ENCODE measurements at regions not wholly inside any gene's neighbourhood (a gene's known extent, or its start where the extent isn't known, plus 50 kb on each side); places are given as distances from the start of the nearest gene placed in this dataset.

- Mint-ChIP-seq H3K9me3 (no peaks in the 10 kb centered on the region), H3K4me1 (no peaks in the 10 kb centered on the region), H3K4me3 (no peak overlapping the region), H3K36me3 (no peaks in the 10 kb centered on the region), H3K27me3 (peaks cover 8% of the 10 kb centered on the region), H3K27ac (no peak overlapping the region)
- no peak for DNase-seq
- CTCF ChIA-PET = no interaction called here
Observed at GRCh38 chr10:80697926-80698325, 160.2 kb downstream of the SH2D4B start.

GRCh38 chr10:80699602-80700039, 161.9 kb downstream of the SH2D4B start:
- peak; percentile 80 for DNase-seq
- Mint-ChIP-seq H3K9me3 (no peaks in the 10 kb centered on the region), H3K27ac (no peak overlapping the region), H3K36me3 (no peaks in the 10 kb centered on the region), H3K4me3 (no peak overlapping the region), H3K27me3 (peaks cover 12% of the 10 kb centered on the region), H3K4me1 (no peaks in the 10 kb centered on the region)
- CTCF ChIA-PET = interaction anchor here (0.6 to 2.5 kb wide), 16 partner anchors 9 to 480 kb away, joined by 3 to 27 read pairs (median 4); no protein-coding TSS in a partner anchor

DNA sequence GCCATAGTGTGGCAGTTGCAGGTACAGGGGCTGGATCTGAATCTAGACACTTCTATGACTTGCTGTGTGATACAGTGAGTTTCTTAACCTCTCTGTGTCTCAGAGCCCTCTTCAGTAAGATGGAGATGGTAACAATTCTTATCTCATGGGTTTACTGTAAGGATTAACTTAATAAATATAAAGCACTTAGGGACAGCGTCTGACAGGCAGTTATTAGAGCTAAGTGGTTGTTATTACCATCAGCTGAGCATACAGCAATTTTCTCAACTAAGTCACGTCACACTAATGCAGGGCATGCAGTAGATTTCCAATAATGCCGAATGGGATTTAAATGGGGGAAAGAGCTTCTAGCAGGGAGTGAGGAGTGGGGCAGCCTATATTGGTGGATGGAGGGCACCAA, 162.6 kb downstream of the SH2D4B start:
- no peak overlapping the region for H3K27ac Mint-ChIP-seq
- no peak overlapping the region for H3K4me3 Mint-ChIP-seq
- no peaks in the 10 kb centered on the region for H3K36me3 Mint-ChIP-seq
- H3K9me3 Mint-ChIP-seq = no peaks in the 10 kb centered on the region
- no peak for DNase-seq
- CTCF ChIA-PET = interaction anchor here (0.6 to 2.5 kb wide), 13 partner anchors 8 to 480 kb away, joined by 3 to 27 read pairs (median 5); no protein-coding TSS in a partner anchor
- peaks cover 12% of the 10 kb centered on the region for H3K27me3 Mint-ChIP-seq
- H3K4me1 Mint-ChIP-seq = no peaks in the 10 kb centered on the region

GRCh38 chr10:80700760-80701444, 163.2 kb downstream of the SH2D4B start:
- Mint-ChIP-seq H3K27ac (no peak overlapping the region), H3K27me3 (peaks cover 12% of the 10 kb centered on the region), H3K4me3 (no peak overlapping the region), H3K36me3 (no peaks in the 10 kb centered on the region), H3K4me1 (no peaks in the 10 kb centered on the region), H3K9me3 (no peaks in the 10 kb centered on the region)
- CTCF ChIA-PET = interaction anchor here (0.9 to 2.5 kb wide), 9 partner anchors 7 to 479 kb away, joined by 3 to 27 read pairs (median 5); no protein-coding TSS in a partner anchor
- no peak for DNase-seq

DNA sequence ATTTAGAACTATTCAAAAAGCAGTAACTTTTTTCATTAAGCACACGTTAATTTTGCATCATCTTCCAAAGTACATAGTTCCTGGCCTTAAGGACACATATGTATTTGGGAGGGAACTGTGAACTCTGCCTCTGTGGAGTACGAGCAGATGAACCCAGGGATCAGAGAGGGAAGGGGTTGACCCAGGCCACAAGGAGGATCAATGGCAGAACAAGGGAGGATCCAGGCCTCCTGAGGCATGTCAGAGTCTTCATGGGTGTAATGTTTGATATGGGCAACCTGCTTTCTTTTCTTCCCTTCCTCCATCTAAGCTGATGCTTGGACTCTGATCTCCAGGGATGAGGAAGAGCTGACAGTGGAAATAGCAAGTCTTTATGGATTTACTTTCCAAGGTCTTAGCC, 164.0 kb downstream of the SH2D4B start:
- no peak overlapping the region for H3K27ac Mint-ChIP-seq
- no peaks in the 10 kb centered on the region for H3K9me3 Mint-ChIP-seq

DNA sequence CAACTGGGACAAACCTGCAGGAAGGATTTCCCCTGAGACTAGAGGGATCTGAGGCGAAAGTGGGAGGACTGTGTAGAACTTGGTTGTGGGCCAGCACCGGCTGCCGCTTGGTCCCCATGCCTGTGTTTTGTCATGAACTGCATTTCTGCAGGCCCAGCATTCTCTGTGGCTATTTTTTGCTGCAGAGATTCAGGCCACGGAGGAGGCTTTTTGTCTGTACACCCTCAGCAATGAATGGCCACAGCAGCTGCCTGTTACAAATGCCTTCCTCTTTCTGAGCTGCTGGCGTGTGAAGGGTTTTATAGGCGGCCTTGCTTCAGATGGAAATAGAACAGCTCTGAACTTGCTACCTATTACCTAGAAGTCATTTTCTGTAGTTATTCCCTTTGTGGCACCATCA, 164.4 kb downstream of the SH2D4B start:
- no peak for DNase-seq
- Mint-ChIP-seq H3K36me3 (no peaks in the 10 kb centered on the region), H3K9me3 (no peaks in the 10 kb centered on the region), H3K27me3 (peaks cover 12% of the 10 kb centered on the region), H3K4me3 (no peak overlapping the region), H3K4me1 (no peaks in the 10 kb centered on the region), H3K27ac (no peak overlapping the region)
- CTCF ChIA-PET = interaction anchor here (0.8 to 1.3 kb wide), 3 partner anchors 39 to 317 kb away, joined by 3 read pairs; no protein-coding TSS in a partner anchor

More for the DNA sequence above, 164.0 kb downstream of the SH2D4B start:
- Mint-ChIP-seq H3K36me3 (no peaks in the 10 kb centered on the region), H3K4me3 (no peak overlapping the region), H3K4me1 (no peaks in the 10 kb centered on the region), H3K27me3 (peaks cover 12% of the 10 kb centered on the region)
- no peak for DNase-seq
- CTCF ChIA-PET = interaction anchor here (1.1 to 1.3 kb wide), 2 partner anchors 222 to 317 kb away, joined by 3 read pairs; no protein-coding TSS in a partner anchor

- Mint-ChIP-seq H3K27ac (no peak overlapping the region), H3K4me1 (no peaks in the 10 kb centered on the region), H3K36me3 (no peaks in the 10 kb centered on the region), H3K27me3 (peaks cover 9% of the 10 kb centered on the region), H3K4me3 (no peak overlapping the region), H3K9me3 (no peaks in the 10 kb centered on the region)
- no peak for DNase-seq
- CTCF ChIA-PET = interaction anchor here (1.7 kb wide), 1 partner anchor 41 kb away, joined by 5 read pairs; no protein-coding TSS in a partner anchor
Observed at GRCh38 chr10:80705899-80706298, 168.2 kb downstream of the SH2D4B start.

DNA sequence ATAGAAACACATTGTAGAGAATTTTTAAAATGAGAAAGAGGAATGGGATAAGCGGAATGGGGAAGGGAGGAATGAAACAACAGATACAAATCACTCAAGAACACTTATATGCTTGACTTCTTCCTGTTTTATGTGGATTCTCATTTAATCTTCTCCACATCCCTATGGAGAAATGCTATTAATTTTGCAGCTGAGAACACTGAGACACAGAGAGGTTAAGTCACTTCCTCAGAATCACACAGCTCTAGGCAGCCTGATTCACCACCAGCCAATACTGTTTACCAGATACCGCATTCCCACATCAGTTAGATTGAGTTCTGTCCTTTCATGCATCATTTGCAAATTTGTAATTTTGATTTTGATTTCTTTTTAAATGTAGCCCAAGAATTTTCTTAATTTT, 170.5 kb downstream of the SH2D4B start:
- H3K27me3 Mint-ChIP-seq = peaks cover 5% of the 10 kb centered on the region
- H3K9me3 Mint-ChIP-seq = no peaks in the 10 kb centered on the region
- no peak overlapping the region for H3K27ac Mint-ChIP-seq
- H3K36me3 Mint-ChIP-seq = no peaks in the 10 kb centered on the region
- H3K4me3 Mint-ChIP-seq = no peak overlapping the region
- H3K4me1 Mint-ChIP-seq = no peaks in the 10 kb centered on the region
- CTCF ChIA-PET = interaction anchor here (0.9 kb wide), 1 partner anchor 8 kb away, joined by 5 read pairs; no protein-coding TSS in a partner anchor
- DNase-seq = no peak

- no peak for DNase-seq
- Mint-ChIP-seq H3K9me3 (no peaks in the 10 kb centered on the region), H3K27me3 (peaks cover 8% of the 10 kb centered on the region), H3K4me1 (no peaks in the 10 kb centered on the region), H3K4me3 (no peak overlapping the region), H3K27ac (no peak overlapping the region), H3K36me3 (no peaks in the 10 kb centered on the region)
- CTCF ChIA-PET = interaction anchor here (0.9 kb wide), 1 partner anchor 9 kb away, joined by 5 read pairs; no protein-coding TSS in a partner anchor
Observed at GRCh38 chr10:80708808-80709207, 171.1 kb downstream of the SH2D4B start.

GRCh38 chr10:80709866-80710265, 172.2 kb downstream of the SH2D4B start:
- CTCF ChIA-PET = no interaction called here
- Mint-ChIP-seq H3K27me3 (peaks cover 8% of the 10 kb centered on the region), H3K4me1 (no peaks in the 10 kb centered on the region), H3K36me3 (no peaks in the 10 kb centered on the region), H3K27ac (no peak overlapping the region), H3K4me3 (no peak overlapping the region), H3K9me3 (no peaks in the 10 kb centered on the region)
- DNase-seq = no peak

- CTCF ChIA-PET = interaction anchor here (1.3 kb wide), 1 partner anchor 14 kb away, joined by 3 read pairs; no protein-coding TSS in a partner anchor
- Mint-ChIP-seq H3K27ac (no peak overlapping the region), H3K27me3 (peaks cover 8% of the 10 kb centered on the region), H3K9me3 (no peaks in the 10 kb centered on the region), H3K4me1 (no peaks in the 10 kb centered on the region), H3K4me3 (no peak overlapping the region), H3K36me3 (no peaks in the 10 kb centered on the region)
- no peak for DNase-seq
Observed at GRCh38 chr10:80713398-80713928, 175.8 kb downstream of the SH2D4B start.

DNA sequence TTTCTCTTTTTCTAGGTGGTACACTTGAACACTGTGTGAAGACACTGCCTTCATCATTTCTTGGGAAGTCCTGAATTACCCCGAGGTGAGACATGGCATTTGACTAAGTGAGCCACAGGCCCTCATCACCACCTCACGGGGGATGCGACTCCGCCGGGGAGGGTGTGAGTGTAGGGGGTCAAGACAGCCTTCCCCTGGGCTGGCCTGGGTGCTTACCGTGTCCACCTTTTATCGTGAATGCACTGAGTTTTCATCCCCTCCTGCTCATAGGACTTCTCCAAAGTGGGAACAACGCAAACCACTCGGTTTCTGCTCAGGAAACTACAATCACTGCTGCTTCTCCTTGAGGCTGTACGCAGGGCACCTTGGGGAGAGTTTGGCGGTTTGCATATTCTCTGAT, 176.9 kb downstream of the SH2D4B start:
- H3K36me3 Mint-ChIP-seq = no peaks in the 10 kb centered on the region
- no peaks in the 10 kb centered on the region for H3K4me1 Mint-ChIP-seq
- H3K27ac Mint-ChIP-seq = no peak overlapping the region
- H3K27me3 Mint-ChIP-seq = peaks cover 8% of the 10 kb centered on the region
- CTCF ChIA-PET = no interaction called here
- H3K4me3 Mint-ChIP-seq = no peak overlapping the region
- no peaks in the 10 kb centered on the region for H3K9me3 Mint-ChIP-seq
- no peak for DNase-seq

- CTCF ChIA-PET = interaction anchor here (1.0 kb wide), 2 partner anchors 18 to 206 kb away, joined by 3 read pairs; no protein-coding TSS in a partner anchor
- Mint-ChIP-seq H3K36me3 (no peaks in the 10 kb centered on the region), H3K27ac (no peak overlapping the region), H3K4me1 (no peaks in the 10 kb centered on the region), H3K9me3 (no peaks in the 10 kb centered on the region), H3K4me3 (no peak overlapping the region), H3K27me3 (peaks cover 4% of the 10 kb centered on the region)
- no peak for DNase-seq
Observed at GRCh38 chr10:80718024-80718423, 180.3 kb downstream of the SH2D4B start.

DNA sequence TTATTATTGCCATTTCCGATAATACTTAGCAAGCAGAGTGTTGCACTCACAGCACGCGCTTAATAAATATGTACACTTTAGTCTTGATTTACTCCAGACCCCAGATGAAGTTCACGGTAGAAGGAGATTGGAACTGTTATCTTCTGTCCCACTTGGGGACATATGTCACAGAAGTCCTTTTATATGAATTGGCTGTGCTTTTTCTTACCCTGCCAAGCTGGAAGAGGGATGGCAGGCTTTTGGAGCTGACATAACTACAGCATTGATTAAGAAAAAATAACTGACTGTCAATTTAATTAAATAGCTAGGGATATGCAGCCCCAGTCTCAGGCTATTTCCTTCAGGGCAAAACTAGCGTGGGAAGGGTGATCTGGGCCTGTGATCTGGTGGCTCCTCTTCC, 182.2 kb downstream of the SH2D4B start:
- Mint-ChIP-seq H3K27ac (no peak overlapping the region), H3K4me3 (no peak overlapping the region), H3K9me3 (no peaks in the 10 kb centered on the region), H3K36me3 (no peaks in the 10 kb centered on the region), H3K4me1 (no peaks in the 10 kb centered on the region), H3K27me3 (no peaks in the 10 kb centered on the region)
- CTCF ChIA-PET = no interaction called here
- DNase-seq = no peak

GRCh38 chr10:80720549-80720948, 182.8 kb downstream of the SH2D4B start:
- H3K9me3 Mint-ChIP-seq = no peaks in the 10 kb centered on the region
- H3K27ac Mint-ChIP-seq = no peak overlapping the region
- no peaks in the 10 kb centered on the region for H3K4me1 Mint-ChIP-seq
- no peaks in the 10 kb centered on the region for H3K27me3 Mint-ChIP-seq
- H3K4me3 Mint-ChIP-seq = no peak overlapping the region
- CTCF ChIA-PET = no interaction called here
- DNase-seq = no peak
- no peaks in the 10 kb centered on the region for H3K36me3 Mint-ChIP-seq

Data from activated naive CD4-positive, alpha-beta T cell treated with anti-CD3 and anti-CD28 coated beads, Interleukin-2, amount 10 ng/mL, durations not matched to agents 7 days and 5 days (primary cell).